Stimulated activated CD4-positive, alpha-beta T cell treated with anti-CD3 and anti-CD28 coated beads, Interleukin-1b, Interleukin-23, amount 100 ng/mL, for 48 hours (primary cell): ENCODE measurements at regions not wholly inside any gene's neighbourhood (a gene's known extent, or its start where the extent isn't known, plus 50 kb on each side); places are given as distances from the start of the nearest gene placed in this dataset.
"Not testable (repeated sequence)": the region's sequence is repeated elsewhere in the genome, so short reads cannot be mapped to it uniquely, and the experiment has no call there.

Experiments used
- DNase-seq: peaks from one replicate; pipeline ENCODE4 v3.0.0-alpha.2; 2020

DNA sequence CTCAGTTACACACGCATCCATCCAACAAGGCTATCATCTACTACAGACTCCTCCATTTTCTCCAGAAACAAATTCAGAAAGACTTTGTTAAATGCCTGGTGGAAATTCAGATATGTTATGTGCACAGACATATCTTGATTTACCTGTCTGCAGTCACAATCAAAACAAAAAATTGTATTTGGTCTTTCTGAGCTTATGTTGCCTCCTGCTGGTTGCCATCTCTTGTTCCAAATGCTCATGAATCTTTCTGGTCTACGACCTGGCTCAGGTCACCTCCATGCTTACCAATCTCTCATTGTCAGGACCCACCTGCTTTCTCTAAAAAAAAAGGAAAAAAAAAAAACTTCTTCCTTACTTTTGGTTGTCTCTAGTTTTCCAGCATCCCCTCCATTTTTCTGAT, 169.2 kb upstream of the PLXNC1 start:
- DNase-seq: no peak

GRCh38 chr12:93980711-93981110, 167.7 kb upstream of the PLXNC1 start:
- DNase-seq: no peak

DNA sequence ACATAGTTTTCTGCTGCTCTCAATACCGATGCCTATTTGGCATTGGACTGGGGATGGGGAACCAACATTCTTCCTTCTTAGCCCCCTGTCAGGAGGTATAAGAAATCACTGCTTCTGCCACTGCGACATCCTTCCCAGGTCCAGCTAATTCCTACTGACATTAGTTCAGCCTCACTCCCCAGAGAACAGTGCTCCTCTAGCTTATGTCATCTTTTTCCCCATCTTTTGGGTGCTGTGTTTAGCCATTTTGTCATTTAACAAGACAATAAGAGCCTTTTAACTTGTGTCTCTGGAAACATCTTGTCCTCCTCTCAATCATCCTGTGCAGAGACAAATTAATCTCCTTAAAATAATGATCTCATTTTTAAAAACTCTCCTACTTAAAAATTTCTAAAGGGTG, 167.0 kb upstream of the PLXNC1 start:
- no peak for DNase-seq

DNA sequence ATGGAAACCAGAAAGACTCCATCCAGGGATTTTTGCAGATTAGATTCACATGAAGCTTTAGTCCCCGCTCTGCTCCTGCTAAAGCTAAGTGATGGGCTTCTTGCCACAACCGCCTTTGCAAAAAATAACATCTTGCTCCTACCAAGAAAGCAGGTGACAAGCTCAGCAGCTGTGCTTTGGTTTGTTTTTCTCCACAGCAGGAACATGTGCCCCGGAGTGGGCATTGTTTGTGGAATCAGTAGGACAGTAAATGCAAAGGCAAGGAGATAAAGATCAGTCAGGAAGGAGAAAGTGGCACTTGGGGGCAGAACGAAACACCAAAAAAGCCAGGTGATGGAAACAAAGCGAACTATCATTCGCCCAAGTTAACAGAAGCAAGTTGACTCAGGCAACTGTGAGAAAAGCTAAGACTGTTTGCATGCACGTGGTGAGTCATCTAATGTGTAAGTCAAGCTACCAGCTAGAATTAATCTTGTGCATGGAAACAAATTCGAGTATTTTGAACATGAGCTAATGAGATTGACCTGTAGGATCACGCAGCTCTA, 165.5 kb upstream of the PLXNC1 start:
- DNase-seq: peak; percentile 30

GRCh38 chr12:93984005-93984404, 164.4 kb upstream of the PLXNC1 start:
- DNase-seq: no peak

DNA sequence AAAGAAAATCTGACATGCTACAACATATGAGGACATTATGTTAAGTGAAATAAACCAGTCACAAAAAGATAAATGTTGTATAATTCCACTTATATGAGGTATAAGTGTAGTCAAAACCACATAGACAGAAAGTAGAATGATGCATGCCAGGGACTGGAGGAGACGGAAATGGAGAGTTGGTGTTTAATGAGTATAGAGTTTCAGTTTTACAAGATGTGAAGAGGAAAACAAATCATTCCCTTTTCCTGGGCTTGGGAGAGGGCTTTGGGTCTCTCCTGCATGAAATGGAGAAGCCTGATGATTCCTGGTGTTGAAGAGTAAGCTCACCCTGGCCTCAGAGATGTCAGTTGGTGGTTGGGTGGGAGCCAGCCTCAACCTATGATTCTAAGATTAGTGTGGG, 158.4 kb upstream of the PLXNC1 start:
- no peak for DNase-seq

DNA sequence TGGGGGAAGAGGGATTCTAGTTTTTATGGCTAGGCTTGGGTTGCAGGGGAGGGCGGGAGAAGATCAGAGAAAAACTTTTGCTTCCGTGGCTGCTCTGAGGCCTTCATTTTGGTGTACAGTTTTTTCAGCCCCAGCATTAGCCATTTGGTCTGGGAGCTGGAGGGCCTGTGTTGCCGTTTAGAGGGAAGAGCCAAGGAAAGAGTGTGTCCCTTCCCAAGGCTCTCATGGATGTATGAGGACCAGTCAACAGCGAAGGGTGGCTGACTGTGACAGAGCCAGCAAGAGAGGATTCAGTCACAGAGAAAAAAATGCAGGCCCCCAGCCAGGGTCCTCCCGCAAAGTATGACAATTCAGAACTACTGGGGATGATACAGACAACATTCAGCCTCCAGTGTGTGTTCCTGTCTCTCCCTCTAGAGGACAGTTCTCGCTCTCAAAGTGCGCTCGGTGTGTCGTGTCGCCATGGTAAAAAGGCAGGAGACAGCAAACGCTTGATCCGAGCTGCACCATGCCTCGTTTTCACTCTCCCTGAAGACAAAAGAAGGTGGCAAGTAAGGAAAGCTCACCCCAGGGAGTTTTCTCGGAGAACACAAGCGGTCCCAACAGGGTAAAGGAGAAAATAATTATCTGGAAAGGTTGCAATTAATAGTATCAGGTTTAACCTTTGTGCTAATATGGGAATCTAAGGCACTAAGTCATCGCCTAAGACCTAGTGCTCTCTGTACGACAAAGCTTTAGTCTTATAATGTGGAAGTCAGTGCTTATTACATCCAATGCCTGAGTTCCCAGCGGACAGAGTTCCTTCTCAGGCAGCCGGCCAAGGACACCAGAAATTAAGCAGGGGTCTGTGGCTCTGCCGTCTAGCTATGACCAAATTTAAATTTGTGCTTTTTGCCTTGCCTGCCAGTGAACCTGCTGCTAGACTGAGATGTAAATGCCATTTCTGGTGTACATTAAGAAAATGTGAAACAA, 157.3 kb upstream of the PLXNC1 start:
- no peak for DNase-seq

GRCh38 chr12:93991829-93992461, 156.4 kb upstream of the PLXNC1 start:
- DNase-seq: no peak

DNA sequence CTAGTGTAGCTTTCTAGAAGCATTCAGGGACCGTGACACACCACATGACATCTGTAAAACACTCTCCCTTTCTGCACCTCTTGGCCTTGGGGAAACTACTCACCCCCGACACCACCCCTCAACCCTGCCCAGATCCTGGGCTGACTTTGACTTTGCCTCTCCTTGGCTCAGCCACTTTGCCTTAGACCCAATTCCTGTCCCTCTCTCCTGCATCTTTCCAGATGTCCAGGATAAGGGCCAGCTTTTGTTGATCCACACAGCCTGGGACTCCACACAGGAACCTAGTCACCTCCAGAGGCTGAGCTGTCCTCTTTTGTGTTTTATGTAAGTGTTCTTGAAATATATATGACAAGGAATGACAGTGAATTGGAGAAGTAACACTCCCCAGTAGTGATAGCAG, 153.7 kb upstream of the PLXNC1 start:
- no peak for DNase-seq

- DNase-seq: no peak
Measured at GRCh38 chr12:93996321-93996720, 152.1 kb upstream of the PLXNC1 start.

GRCh38 chr12:94001691-94002090, 146.7 kb upstream of the PLXNC1 start:
- DNase-seq: no peak

- DNase-seq: not testable (repeated sequence)
Measured at GRCh38 chr12:94002925-94003324, 145.5 kb upstream of the PLXNC1 start.

GRCh38 chr12:94007833-94008232, 140.5 kb upstream of the PLXNC1 start:
- DNase-seq: peak; percentile 35

DNA sequence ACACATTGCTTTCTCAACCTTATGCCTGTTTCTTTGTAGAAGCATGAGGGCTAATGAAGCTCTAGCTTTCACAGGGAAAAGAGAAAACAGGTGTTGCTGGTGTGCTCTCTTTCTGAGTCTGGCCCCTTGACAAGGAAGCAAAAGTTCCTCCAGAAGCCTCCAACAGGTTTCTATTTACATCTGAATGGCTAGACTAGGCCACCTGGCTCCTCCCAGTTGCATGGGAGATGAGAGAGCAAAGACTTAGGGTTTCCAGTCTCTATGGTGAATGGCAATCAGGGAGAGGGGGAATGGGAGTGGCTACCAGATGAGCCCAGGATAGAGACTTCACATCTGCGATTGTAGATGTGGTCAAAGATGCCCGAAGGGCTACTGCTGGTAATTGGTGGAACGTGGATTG, 138.1 kb upstream of the PLXNC1 start:
- DNase-seq: no peak

GRCh38 chr12:94012071-94012470, 136.3 kb upstream of the PLXNC1 start:
- no peak for DNase-seq

DNA sequence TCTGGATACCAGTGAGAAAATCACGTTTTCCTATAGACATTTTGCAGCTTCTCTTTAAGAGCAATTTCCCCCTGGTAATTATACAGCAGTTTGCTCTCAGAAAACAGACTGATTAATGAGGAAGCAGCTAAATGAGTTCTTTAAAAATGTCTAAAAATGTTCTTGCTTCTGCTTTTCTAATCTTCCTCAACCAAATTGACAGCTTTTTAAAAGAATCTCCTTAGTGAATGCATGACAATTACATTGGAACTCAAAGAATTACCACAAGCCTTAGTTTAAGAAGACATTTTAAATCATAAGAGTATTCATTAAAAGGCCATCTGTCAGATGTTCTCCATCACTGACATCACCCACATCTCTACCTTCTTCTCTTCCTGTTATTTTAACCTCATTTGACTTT, 135.8 kb upstream of the PLXNC1 start:
- no peak for DNase-seq

DNA sequence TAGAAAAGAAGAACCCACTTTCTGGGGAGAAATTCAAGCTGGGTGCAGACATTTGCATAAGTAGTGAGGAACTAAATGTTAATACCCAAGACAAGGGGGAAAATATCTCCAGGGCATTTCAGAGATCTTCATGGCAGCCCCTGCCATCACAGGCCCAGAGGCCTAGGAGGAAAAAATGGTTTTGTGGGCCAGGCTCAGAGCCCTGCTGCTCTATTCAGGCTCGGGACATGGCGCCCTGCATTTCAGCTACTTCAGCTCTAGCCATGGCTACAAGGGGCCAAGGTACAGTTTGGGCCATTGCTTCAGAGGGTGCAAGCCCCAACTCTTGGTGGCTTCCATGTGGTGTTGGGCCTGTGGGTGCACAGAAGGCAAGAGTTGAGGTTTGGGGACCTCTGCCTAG, 131.1 kb upstream of the PLXNC1 start:
- not testable (repeated sequence) for DNase-seq

DNA sequence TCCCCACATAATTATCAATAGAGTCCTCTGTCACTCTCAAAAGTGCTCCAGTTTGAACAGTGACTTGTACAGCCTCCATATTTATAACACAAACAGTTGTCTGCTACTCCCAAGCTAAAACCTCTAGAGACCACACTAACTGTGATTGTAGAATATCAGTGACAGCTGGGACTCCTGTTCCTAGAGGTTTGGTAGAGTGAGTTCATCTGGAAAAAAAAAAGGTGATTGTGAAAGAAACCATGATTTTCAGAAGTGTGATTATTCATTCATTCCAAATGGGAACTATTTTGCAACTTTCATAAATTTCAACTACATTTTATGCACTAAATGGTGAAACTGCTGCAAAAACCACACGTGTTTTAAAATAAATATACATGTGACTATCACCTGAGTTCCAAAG, 128.0 kb upstream of the PLXNC1 start:
- no peak for DNase-seq

- DNase-seq: no peak
Measured at GRCh38 chr12:94023879-94024278, 124.5 kb upstream of the PLXNC1 start.

- no peak for DNase-seq
Measured at GRCh38 chr12:94025068-94025467, 123.3 kb upstream of the PLXNC1 start.

GRCh38 chr12:94025756-94026155, 122.6 kb upstream of the PLXNC1 start:
- no peak for DNase-seq

- no peak for DNase-seq
Measured at GRCh38 chr12:94026596-94026995, 121.8 kb upstream of the PLXNC1 start.

DNA sequence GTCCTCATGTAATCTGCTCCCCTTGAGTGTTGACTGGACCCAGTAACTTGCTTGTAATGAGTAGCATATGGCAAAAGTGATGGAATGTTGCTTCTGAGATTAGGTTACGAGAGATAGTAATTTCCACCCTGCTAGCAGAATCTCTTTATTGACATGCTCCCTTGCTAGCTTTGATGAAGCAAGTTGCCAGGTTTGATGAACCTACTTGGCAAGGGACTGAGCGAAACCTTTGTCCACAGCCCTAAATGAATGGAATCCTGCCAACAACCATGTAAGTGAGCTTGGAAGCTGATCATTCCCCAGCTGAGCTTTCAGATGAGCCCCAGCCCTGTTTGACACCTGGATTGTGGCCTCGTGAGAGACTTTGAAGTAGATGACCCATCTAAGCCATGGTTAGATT, 120.8 kb upstream of the PLXNC1 start:
- no peak for DNase-seq

DNA sequence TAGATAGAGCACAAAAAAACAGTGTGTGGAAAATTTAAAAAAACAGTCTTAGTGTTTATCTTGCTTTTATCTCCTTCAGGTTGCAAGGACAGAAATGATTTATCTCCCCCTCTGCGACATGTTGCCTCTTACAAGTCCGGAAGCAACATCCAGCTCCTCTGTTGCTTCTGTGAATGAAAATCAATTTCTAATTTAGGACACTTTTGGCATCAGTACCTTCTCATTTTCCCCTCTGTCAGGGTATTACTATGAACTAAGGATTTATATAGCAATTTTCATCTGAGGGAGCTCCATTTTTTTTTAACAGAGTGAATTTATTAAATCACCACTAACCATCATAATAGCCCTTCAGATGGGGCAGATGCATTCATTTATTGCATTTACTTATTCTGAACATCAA, 116.6 kb upstream of the PLXNC1 start:
- no peak for DNase-seq
